ENCODE measurements at regions not wholly inside any gene's neighbourhood (a gene's known extent, or its start where the extent isn't known, plus 50 kb on each side); places are given as distances from the start of the nearest gene placed in this dataset.

- Histone ChIP-seq H3K27me3 (ENCODE audit: control insufficient read depth in 2 of 2, insufficient read depth in 2 of 2, low read length in 2 of 2) (no peaks in the 10 kb centered on the region), H3K9me1 (ENCODE audit: control insufficient read depth, insufficient read depth, low read length) (no peaks in the 10 kb centered on the region), H3K79me2 (ENCODE audit: control insufficient read depth, insufficient read depth, low read length) (no peaks in the 10 kb centered on the region), H3K36me3 (ENCODE audit: control insufficient read depth, insufficient read depth, low read length) (no peaks in the 10 kb centered on the region), H3K9me3 (replicated peaks; ENCODE audit: control insufficient read depth, insufficient read depth, low read depth, low read length) (no peaks in the 10 kb centered on the region), H3K4me2 (ENCODE audit: insufficient read depth, low read length) (no peak overlapping the region), H4K20me1 (replicated peaks; ENCODE audit: control insufficient read depth, insufficient read depth, low read length) (no peaks in the 10 kb centered on the region), H3K9ac (ENCODE audit: insufficient read depth in 1 of 2, low read depth in 2 of 2, low read length in 2 of 2) (no peak overlapping the region), H3K4me1 (replicated peaks in 1 of 2; ENCODE audit: control insufficient read depth in 2 of 2, insufficient read depth in 2 of 2, low read length in 2 of 2) (no peaks in the 10 kb centered on the region; a peak in 1 of 5 replicates), H3K27ac (ENCODE audit: extremely low read depth, low read depth, low read length) (no peak overlapping the region), H2AFZ (ENCODE audit: low read depth, low read length) (0 out of 2 replicates have a peak overlapping the region, but pooled peaks have one; percentile 50), H3K4me3 (no peak overlapping the region)
- CTCF ChIA-PET (ENCODE audit: low intra/inter-chr PET ratio) = no interaction called here
- intact Hi-C loops (cut with micrococcal nuclease) (loop anchor here (5.0 kb wide), 1 partner anchor 452 kb away; no protein-coding TSS in a partner anchor), in situ Hi-C loops (cut with MboI) (no loop called here)
- no peak for ATAC-seq
- FAIRE-seq = no peak
- POLR2A ChIA-PET = no interaction called here
- DNase-seq (ENCODE audit: extremely low read depth in 1 of 4, low spot score in 3 of 4) = no peak
- TF ChIP-seq CHCHD3 (CRISPR knock-in tag; IDR thresholded peaks at IDR 0.05) = no peak
- TF ChIP-seq CEBPB (tag; IDR thresholded peaks at IDR 0.05) = no peak
- no peak for TF ChIP-seq ZNF79 (CRISPR knock-in tag; IDR thresholded peaks at IDR 0.05; ENCODE audit: low read depth)
- TF ChIP-seq ESRRA (IDR thresholded peaks at IDR 0.05; ENCODE audit: borderline replicate concordance, low read depth) = no peak
- TF ChIP-seq ZNF274 (IDR thresholded peaks at IDR 0.05; ENCODE audit: borderline replicate concordance, low read depth, low read length) = no peak
- TF ChIP-seq CBX2 (IDR thresholded peaks at IDR 0.05; ENCODE audit: insufficient read depth, low read length, poor library complexity, severe bottlenecking) = no peak
- TF ChIP-seq, protein P1, sequence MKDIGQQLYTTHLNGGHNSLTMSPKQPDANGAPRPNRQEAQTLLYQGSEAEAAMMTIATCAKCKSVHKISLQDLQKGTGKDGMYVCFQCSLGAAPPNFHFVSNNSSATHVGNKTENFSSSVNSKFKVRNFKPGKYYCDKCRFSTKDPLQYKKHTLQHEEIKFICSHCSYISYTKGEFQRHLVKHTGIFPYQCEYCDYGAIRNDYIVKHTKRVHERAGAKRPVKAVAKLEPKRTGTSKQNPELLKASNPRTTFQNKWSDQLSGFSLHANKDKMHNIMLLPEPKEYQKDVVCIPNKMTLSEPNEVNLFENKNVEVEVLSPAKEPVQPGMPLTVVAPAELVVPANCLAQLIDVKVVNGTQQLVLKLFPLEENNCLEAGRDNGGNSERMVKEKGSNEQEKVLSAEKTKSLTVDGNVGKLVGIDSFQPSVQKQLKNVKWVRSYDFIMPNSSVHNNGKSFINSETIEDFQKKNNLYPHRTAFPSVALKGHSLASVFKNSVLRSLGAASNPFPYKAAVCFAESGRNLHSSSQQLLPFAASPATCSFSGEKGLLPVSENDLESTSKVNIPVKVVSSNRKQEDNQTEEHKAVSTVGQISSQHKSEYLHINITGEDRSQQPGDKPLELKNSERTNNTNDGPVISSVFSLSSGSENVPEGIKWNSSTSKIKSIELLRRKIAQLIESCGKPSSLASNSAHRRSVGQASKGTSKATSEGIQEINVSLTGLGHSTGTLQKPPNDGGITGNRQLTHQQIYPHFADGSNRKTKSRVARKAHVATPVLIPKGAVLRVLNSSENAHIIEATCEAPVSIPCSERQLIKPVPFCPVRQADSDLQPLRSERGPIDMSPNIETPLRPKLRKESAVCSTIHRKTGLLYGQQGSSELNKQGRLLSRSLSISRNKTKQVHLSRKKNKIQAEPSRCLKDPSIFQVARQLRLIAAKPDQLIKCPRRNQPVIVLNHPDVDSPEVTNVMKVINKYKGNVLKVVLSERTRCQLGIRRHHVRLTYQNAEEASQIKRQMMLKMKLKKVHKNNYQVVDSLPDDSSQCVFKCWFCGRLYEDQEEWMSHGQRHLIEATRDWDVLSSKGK (CRISPR knock-in tag; IDR thresholded peaks at IDR 0.05) = no peak
- TF ChIP-seq NUFIP1 (IDR thresholded peaks at IDR 0.05; ENCODE audit: partially characterized antibody) = no peak
- no peak for TF ChIP-seq TAF1 (IDR thresholded peaks at IDR 0.05; ENCODE audit: control insufficient read depth, extremely low read depth, insufficient read depth, low read length, severe bottlenecking)
- TF ChIP-seq, protein P2, sequence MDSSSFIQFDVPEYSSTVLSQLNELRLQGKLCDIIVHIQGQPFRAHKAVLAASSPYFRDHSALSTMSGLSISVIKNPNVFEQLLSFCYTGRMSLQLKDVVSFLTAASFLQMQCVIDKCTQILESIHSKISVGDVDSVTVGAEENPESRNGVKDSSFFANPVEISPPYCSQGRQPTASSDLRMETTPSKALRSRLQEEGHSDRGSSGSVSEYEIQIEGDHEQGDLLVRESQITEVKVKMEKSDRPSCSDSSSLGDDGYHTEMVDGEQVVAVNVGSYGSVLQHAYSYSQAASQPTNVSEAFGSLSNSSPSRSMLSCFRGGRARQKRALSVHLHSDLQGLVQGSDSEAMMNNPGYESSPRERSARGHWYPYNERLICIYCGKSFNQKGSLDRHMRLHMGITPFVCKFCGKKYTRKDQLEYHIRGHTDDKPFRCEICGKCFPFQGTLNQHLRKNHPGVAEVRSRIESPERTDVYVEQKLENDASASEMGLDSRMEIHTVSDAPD (CRISPR knock-in tag; IDR thresholded peaks at IDR 0.05) = no peak
- no TSS peak for BruUV-seq (replicated peaks)
- 25% methylated on average over 3 of the region's 3 CpGs for WGBS (ENCODE audit: insufficient coverage, low coverage, missing lambda C conversion rate)
Measured at GRCh38 chr18:55838841-55839240, 250.8 kb upstream of the TCF4 start.
